GM12878 (cell line): ENCODE measurements at regions not wholly inside any gene's neighbourhood (a gene's known extent, or its start where the extent isn't known, plus 50 kb on each side); places are given as distances from the start of the nearest gene placed in this dataset.

ENCODE experiments used
- ATAC-seq: fragments of 200-7000 bp; cut with Tn5 transposase; 3 replicates; pipeline ENCODE4 v1.9.1; 2020; ENCODE audit warnings: mild to moderate bottlenecking, moderate library complexity
- BruUV-seq: library from RNA; stranded (reverse); fragments of 400-500 nt; replicated peaks from 2 replicates; lab custom pipeline; 2021; lab: Mats Ljungman, UMichigan
- CTCF ChIA-PET: fragments of 300-600 bp; sonication (Branson Sonifier 250); formaldehyde crosslinking; extraction: SDS; loops from one replicate; lab custom pipeline; 2021; ENCODE audit warnings: inconsistent platforms; lab: Yijun Ruan, JAX
- POLR2A ChIA-PET: fragments of 350-600 bp; formaldehyde crosslinking; extraction: SDS; loops from one replicate; lab custom pipeline; 2021; ENCODE audit warnings: inconsistent platforms; lab: Charles Lee
- RAD21 ChIA-PET: fragments of 300-600 bp; sonication (Branson Sonifier 250); formaldehyde crosslinking; loops from one replicate; lab custom pipeline; 2023; ENCODE audit warnings: antibody characterized with exemption; ENCODE audit not compliant: unreplicated experiment; lab: Charles Lee
- SMC1A ChIA-PET: fragments of 300-600 bp; sonication (Branson Sonifier 250); formaldehyde crosslinking; loops from one replicate; lab custom pipeline; 2023; ENCODE audit not compliant: unreplicated experiment, uncharacterized antibody; lab: Charles Lee
- DNase-seq: peaks from one replicate; pipeline ENCODE4 v3.0.0-alpha.2; 2011; ENCODE audit warnings: low read depth, low spot score
- FAIRE-seq: peaks from 3 replicates; lab custom pipeline; 2011; peaks lifted over from hg19 to GRCh38; lab: Jason Lieb, UNC
- H2AFZ ChIP-seq: 2 replicates; pipeline ENCODE4 v1.6.0; 2011; ENCODE audit warnings: low read depth, low read length, control low read depth; ENCODE audit not compliant: control insufficient read depth
- H3K27ac ChIP-seq: 2 replicates; pipeline ENCODE4 v1.5.1; 2011; ENCODE audit warnings: control low read depth; ENCODE audit not compliant: control insufficient read depth, insufficient read depth
- H3K27me3 ChIP-seq, 2 experiments: replicated peaks in 1 of 2; 2 replicates each; pipeline versions ENCODE4 v1.6.0 to v1.6.1; 2011; ENCODE audit warnings: low read length in 1 of 2; ENCODE audit not compliant: control insufficient read depth in 2 of 2, insufficient read depth in 2 of 2
- H3K36me3 ChIP-seq, 2 experiments: 2 replicates each; pipeline ENCODE4 v1.5.1; 2011; ENCODE audit warnings: low read length in 1 of 2; ENCODE audit not compliant: control insufficient read depth in 2 of 2, insufficient read depth in 2 of 2
- H3K4me1 ChIP-seq: 2 replicates; pipeline ENCODE4 v1.6.1; 2011; ENCODE audit warnings: mild to moderate bottlenecking, low read length, moderate library complexity, mixed read lengths; ENCODE audit not compliant: control insufficient read depth, insufficient read depth
- H3K4me2 ChIP-seq: 2 replicates; pipeline ENCODE4 v1.6.0; 2011; ENCODE audit warnings: control low read depth; ENCODE audit not compliant: control insufficient read depth, insufficient read depth
- H3K4me3 ChIP-seq: fragments of 200-600 bp; sonication (generic); 2 replicates; pipeline ENCODE4 v1.5.1; 2016
- H3K79me2 ChIP-seq: 2 replicates; pipeline ENCODE4 v1.6.0; 2011; ENCODE audit warnings: low read length; ENCODE audit not compliant: control insufficient read depth, insufficient read depth
- H3K9ac ChIP-seq: 2 replicates; pipeline ENCODE4 v1.8.0; 2011; ENCODE audit warnings: low read length, control low read depth, mixed read lengths; ENCODE audit not compliant: control insufficient read depth, insufficient read depth
- H3K9me3 ChIP-seq: replicated peaks from 3 replicates; pipeline ENCODE4 v1.5.1; 2011; ENCODE audit warnings: mild to moderate bottlenecking, low read length; ENCODE audit not compliant: control insufficient read depth, insufficient read depth
- H4K20me1 ChIP-seq: 2 replicates; pipeline ENCODE4 v1.6.0; 2011; ENCODE audit not compliant: control insufficient read depth, insufficient read depth
- ATF7 ChIP-seq: fragments of 450-650 bp; IDR thresholded peaks from 2 replicates; pipeline ENCODE4 v1.6.1; 2016; ENCODE audit warnings: low read depth, mild to moderate bottlenecking
- BHLHE40 ChIP-seq, 2 experiments: fragments of 450-650 bp in 1 of 2; IDR thresholded peaks; 2 replicates each; pipeline ENCODE4 v1.6.1; 2011 to 2017; ENCODE audit warnings: low read depth in 2 of 2, borderline replicate concordance in 1 of 2, improper control_type of control experiment in 1 of 2, low read length in 1 of 2, mild to moderate bottlenecking in 1 of 2
- CEBPB ChIP-seq, 2 experiments: fragments of 150-350 bp in 1 of 2; IDR thresholded peaks; 2 replicates each; pipeline ENCODE4 v1.6.1; 2012 to 2014; ENCODE audit warnings: low read depth in 2 of 2, low read length in 2 of 2, borderline replicate concordance in 1 of 2, inconsistent platforms in 1 of 2
- CREB1 ChIP-seq: IDR thresholded peaks from 2 replicates; pipeline ENCODE4 v1.6.1; 2012; ENCODE audit warnings: low read depth, mild to moderate bottlenecking, inconsistent platforms
- EGR1 ChIP-seq, 2 experiments: IDR thresholded peaks; 1 replicate in 1 of 2; 2 replicates in 1 of 2; pipeline ENCODE4 v1.6.1; 2011 to 2012; ENCODE audit warnings: low read depth in 2 of 2, low read length in 2 of 2, borderline replicate concordance in 1 of 2, mild to moderate bottlenecking in 1 of 2, moderate library complexity in 1 of 2
- ETV6 ChIP-seq, 2 experiments: fragments of 450-650 bp in 1 of 2; IDR thresholded peaks in 1 of 2; conservative IDR thresholded peaks in 1 of 2; 2 replicates each; pipeline ENCODE4 v1.6.1; 2014; ENCODE audit warnings: antibody characterized with exemption in 1 of 2, borderline replicate concordance in 1 of 2, low read depth in 1 of 2, mild to moderate bottlenecking in 1 of 2, moderate library complexity in 1 of 2
- HSF1 ChIP-seq: fragments of 150-350 bp; IDR thresholded peaks from 2 replicates; pipeline ENCODE4 v1.6.1; 2014; ENCODE audit warnings: mild to moderate bottlenecking, low read depth, low read length
- KLF5 ChIP-seq: fragments of 450-650 bp; IDR thresholded peaks from 2 replicates; pipeline ENCODE4 v1.6.1; 2014; ENCODE audit warnings: mild to moderate bottlenecking; ENCODE audit not compliant: partially characterized antibody
- MYC ChIP-seq: IDR thresholded peaks from 2 replicates; pipeline ENCODE4 v1.6.1; 2011; ENCODE audit warnings: mild to moderate bottlenecking, low read length, moderate library complexity, inconsistent platforms; ENCODE audit not compliant: insufficient read depth, insufficient replicate concordance, insufficient read length, severe bottlenecking
- PML ChIP-seq: IDR thresholded peaks from 2 replicates; pipeline ENCODE4 v1.6.1; 2012; ENCODE audit warnings: low read length, inconsistent platforms
- RUNX3 ChIP-seq: IDR thresholded peaks from 2 replicates; pipeline ENCODE4 v1.6.1; 2012; ENCODE audit warnings: low read length, inconsistent platforms
- SMAD1 ChIP-seq: fragments of 450-650 bp; IDR thresholded peaks from 2 replicates; pipeline ENCODE4 v1.6.1; 2018; ENCODE audit warnings: mild to moderate bottlenecking, low read depth; ENCODE audit not compliant: partially characterized antibody
- SMAD5 ChIP-seq: IDR thresholded peaks from 2 replicates; pipeline ENCODE4 v1.6.1; 2016; ENCODE audit warnings: antibody characterized with exemption, low read depth
- USF2 ChIP-seq: IDR thresholded peaks from 2 replicates; pipeline ENCODE4 v1.6.1; 2011; ENCODE audit warnings: low read depth, low read length, improper control_type of control experiment, borderline replicate concordance
- WGBS: methylation state at CpG from one replicate; pipeline ENCODE4 v1.1.6; 2016; ENCODE audit warnings: low lambda C conversion rate; ENCODE audit not compliant: insufficient replicate concordance, insufficient coverage; ENCODE audit errors: missing lambda C conversion rate; 5-methylcytosine and 5-hydroxymethylcytosine counted together
- in situ Hi-C: fragments of 300-500 bp; cut with MboI; formaldehyde crosslinking; loops from 9 replicates; pipeline ENCODE4 v1.14.3; 2018; ENCODE audit warnings: mixed read lengths
- intact Hi-C: fragments of 100-400 bp; cut with micrococcal nuclease; formaldehyde crosslinking; loops from one replicate; pipeline ENCODE4 v1.14.2; 2022; ENCODE audit not compliant: unreplicated experiment

GRCh38 chr10:4117604-4118003 lies 332.6 kb upstream of the KLF6 start:
- H3K9ac ChIP-seq = no peak overlapping the region
- no peak overlapping the region for H3K4me3 ChIP-seq
- no peak overlapping the region for H3K27ac ChIP-seq
- no peaks in the 10 kb centered on the region for H3K79me2 ChIP-seq
- H3K36me3 ChIP-seq = no peaks in the 10 kb centered on the region
- no TSS peak for BruUV-seq
- in situ Hi-C loops = no loop called here
- H2AFZ ChIP-seq = no peak overlapping the region
- H4K20me1 ChIP-seq = no peaks in the 10 kb centered on the region
- ChIA-PET RAD21 (no interaction called here), CTCF (no interaction called here), SMC1A (interaction anchor here (0.6 kb wide), 1 partner anchor 13 kb away, joined by 3 read pairs; no protein-coding TSS in a partner anchor), POLR2A (no interaction called here)
- DNase-seq (no peak), ATAC-seq (no peak), FAIRE-seq (no peak)
- H3K27me3 ChIP-seq = no peaks in the 10 kb centered on the region
- no peak overlapping the region for H3K4me2 ChIP-seq
- WGBS = 95% methylated on average over 1 of the region's 1 CpG
- peaks cover 7% of the 10 kb centered on the region; the same call in 1 of the 2 replicates for H3K4me1 ChIP-seq
- TF ChIP-seq USF2 (no peak), SMAD1 (no peak), ETV6 (conservative IDR thresholded peaks at IDR 0.05 in 1 of 2, IDR thresholded peaks at IDR 0.05 in 1 of 2; ENCODE audit: borderline replicate concordance in 1 of 2, low read depth in 1 of 2) (no peak)
- intact Hi-C loops = no loop called here
- H3K9me3 ChIP-seq = no peaks in the 10 kb centered on the region

- RAD21 ChIA-PET = no interaction called here
- no peaks in the 10 kb centered on the region for H3K9me3 ChIP-seq
- POLR2A ChIA-PET = no interaction called here
- H3K4me1 ChIP-seq = no peaks in the 10 kb centered on the region
- no peak for DNase-seq
- no peak overlapping the region for H3K4me2 ChIP-seq
- CTCF ChIA-PET = no interaction called here
- no peak for FAIRE-seq
- H3K27me3 ChIP-seq = no peaks in the 10 kb centered on the region; a peak in 1 of 4 replicates
- no TSS peak for BruUV-seq
- in situ Hi-C loops = no loop called here
- no peak overlapping the region for H3K4me3 ChIP-seq
- H2AFZ ChIP-seq = no peak overlapping the region
- H4K20me1 ChIP-seq = no peaks in the 10 kb centered on the region
- H3K79me2 ChIP-seq = no peaks in the 10 kb centered on the region
- ATAC-seq = no peak
- no peak overlapping the region for H3K27ac ChIP-seq
- no peak overlapping the region for H3K9ac ChIP-seq
- SMC1A ChIA-PET = no interaction called here
- WGBS = 39% methylated on average over 1 of the region's 1 CpG
- intact Hi-C loops = no loop called here
- H3K36me3 ChIP-seq = no peaks in the 10 kb centered on the region
- TF ChIP-seq BHLHE40 (IDR thresholded peaks at IDR 0.05; ENCODE audit: borderline replicate concordance in 1 of 2, low read depth in 2 of 2, low read length in 1 of 2) = no peak
- no peak for TF ChIP-seq HSF1
- no peak for TF ChIP-seq KLF5
- TF ChIP-seq PML = no peak
- no peak for TF ChIP-seq ATF7
- no peak for TF ChIP-seq RUNX3
- TF ChIP-seq EGR1 (IDR thresholded peaks at IDR 0.05; ENCODE audit: borderline replicate concordance in 1 of 2, low read depth in 2 of 2, low read length in 2 of 2) = no peak
- TF ChIP-seq CREB1 = no peak
- TF ChIP-seq SMAD5 = no peak
- no peak for TF ChIP-seq MYC
- no peak for TF ChIP-seq CEBPB (IDR thresholded peaks at IDR 0.05; ENCODE audit: borderline replicate concordance in 1 of 2, low read depth in 2 of 2, low read length in 2 of 2)
These were observed 326.6 kb upstream of the KLF6 start for GRCh38 chr10:4111643-4112042.
